Activated gamma-delta T cell treated with Interleukin-2 at 50 U/mL for 16 hours (primary cell): ENCODE measurements at regions not wholly inside any gene's neighbourhood (a gene's known extent, or its start where the extent isn't known, plus 50 kb on each side); places are given as distances from the start of the nearest gene placed in this dataset.

Experiments used
- DNase-seq: peaks from one replicate; pipeline ENCODE4 v3.0.0-alpha.2; 2020

GRCh38 chr3:159832024-159832423 lies 156.6 kb upstream of the IL12A start:
- no peak for DNase-seq

GRCh38 chr3:159835126-159835525 lies 153.5 kb upstream of the IL12A start:
- DNase-seq, result no peak

GRCh38 chr3:159837725-159838124 lies 150.9 kb upstream of the IL12A start:
- no peak for DNase-seq

DNA sequence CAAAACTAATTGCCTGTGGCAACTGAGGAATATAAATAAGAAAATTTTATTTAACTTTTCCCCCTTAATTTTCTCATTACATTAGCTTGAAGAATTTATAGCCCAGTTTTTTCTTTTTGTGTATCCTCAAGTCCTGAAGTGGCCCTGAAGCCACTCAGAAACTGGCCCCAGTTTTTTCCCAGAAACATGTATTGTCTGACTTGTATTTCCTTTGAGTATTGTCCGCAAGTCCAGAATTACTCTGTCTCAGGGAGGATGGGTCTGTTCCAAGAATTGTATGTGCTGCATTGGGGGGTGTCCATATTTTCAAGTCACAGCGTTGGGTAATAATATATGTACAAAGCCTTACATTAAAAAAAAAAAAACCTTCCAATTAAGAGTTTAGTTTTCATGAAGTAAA lies 149.7 kb upstream of the IL12A start:
- no peak for DNase-seq

- DNase-seq, result no peak
Observed at GRCh38 chr3:159839561-159840379, 148.9 kb upstream of the IL12A start, which contains the start of gene SCHIP1. Gene SCHIP1 (plus strand): TSS chr3:159839861.

- DNase-seq, result no peak
Observed at GRCh38 chr3:159840703-159841299, 147.8 kb upstream of the IL12A start.

DNA sequence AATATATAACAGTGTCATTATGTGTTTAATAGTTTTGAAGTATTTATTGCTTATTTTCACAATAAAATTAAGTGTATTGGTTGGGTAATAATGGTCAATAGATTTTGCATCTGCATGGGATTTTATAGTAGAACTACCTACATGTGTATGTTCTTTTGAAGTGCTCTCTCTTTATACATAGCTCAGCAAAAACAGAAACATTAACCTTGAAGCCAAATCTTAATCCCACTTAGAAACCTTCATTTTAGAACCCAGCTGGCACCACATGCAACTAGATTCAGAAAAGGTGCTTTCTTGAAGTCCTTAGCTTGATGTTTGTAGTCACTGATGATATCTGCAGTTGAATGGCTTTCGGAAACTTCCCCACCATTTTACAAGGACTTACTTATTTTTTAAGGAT lies 146.9 kb upstream of the IL12A start:
- DNase-seq, result no peak

DNA sequence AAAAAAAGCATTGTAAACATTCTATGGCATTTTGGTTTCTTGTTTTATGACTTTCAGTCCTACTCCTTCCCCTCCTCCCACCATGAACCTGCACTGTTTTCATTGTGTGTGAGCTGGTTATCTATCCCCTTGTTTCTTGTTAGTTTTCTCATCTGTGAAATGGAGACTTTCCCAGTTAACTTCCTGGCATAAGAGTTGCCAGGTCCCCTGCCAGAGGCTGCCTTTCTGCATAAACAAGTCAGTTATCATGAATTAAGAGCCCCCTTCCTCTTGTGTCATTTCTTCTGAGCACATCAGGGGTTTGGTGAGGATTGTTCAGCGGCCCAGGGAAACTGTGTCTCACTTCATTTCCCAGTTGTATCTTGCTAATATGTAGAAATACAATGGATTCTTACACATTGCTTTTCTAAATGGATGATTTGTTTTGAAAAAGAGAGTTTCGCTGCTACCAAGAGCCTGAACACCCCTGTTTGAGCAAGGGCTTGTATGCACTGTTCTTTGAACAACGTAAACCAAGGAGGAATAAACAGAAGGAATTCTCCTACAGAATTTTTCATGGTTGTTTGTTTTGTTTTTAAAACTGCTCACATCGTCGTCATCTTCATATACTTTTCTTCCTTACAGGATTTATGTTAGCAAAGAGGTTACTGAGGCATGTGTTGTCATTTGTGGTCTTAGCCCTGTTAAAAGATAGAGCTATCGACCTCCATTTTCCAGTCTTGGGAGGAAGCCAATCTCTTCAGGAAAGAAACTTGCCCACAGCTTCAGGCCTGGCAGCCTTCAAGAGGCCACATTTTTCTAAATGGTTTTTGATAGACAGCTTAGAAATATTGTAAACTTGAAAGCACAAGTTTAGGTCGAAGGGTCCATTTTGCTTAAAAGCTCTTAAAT lies 144.6 kb upstream of the IL12A start:
- DNase-seq, result no peak

- no peak for DNase-seq
Observed at GRCh38 chr3:159844801-159845261, 143.8 kb upstream of the IL12A start.

DNA sequence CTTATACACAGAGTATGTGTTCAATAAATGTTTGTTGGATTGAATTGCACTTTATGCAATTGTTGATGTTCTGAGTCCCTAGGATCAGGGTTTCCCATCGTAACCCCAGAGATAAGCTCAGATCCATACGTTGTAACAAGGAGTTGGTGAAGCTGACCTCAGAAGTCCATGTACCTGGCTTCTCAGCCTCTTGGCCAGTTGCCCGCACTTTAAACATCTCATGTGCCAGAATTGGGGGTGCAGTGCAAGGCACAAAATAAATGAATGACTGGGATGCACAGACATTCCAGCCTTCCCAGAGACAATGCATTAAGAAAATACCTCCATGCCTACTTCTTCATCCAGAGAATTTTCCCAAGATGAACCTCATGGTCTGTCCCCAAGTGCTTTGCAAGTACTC lies 142.9 kb upstream of the IL12A start:
- no peak for DNase-seq

DNA sequence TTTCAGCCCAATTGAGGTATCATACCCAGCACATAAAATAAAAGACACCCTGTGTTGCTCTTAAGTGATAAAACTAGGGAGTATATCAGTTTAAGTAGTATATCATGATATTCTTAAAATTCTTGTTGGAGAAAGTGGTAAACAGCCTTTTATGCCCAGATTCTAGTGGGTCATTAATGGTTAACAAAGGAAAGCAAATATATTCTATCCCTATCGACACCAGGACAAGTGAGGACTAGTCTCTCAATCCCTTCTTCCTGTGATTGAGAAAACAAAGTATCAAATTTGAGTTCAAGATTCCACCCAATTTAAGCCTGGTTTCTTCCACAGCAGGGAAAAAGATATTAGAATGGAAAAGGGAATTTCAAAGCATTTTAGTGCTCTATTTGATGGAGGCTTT lies 142.4 kb upstream of the IL12A start:
- DNase-seq, result no peak

DNA sequence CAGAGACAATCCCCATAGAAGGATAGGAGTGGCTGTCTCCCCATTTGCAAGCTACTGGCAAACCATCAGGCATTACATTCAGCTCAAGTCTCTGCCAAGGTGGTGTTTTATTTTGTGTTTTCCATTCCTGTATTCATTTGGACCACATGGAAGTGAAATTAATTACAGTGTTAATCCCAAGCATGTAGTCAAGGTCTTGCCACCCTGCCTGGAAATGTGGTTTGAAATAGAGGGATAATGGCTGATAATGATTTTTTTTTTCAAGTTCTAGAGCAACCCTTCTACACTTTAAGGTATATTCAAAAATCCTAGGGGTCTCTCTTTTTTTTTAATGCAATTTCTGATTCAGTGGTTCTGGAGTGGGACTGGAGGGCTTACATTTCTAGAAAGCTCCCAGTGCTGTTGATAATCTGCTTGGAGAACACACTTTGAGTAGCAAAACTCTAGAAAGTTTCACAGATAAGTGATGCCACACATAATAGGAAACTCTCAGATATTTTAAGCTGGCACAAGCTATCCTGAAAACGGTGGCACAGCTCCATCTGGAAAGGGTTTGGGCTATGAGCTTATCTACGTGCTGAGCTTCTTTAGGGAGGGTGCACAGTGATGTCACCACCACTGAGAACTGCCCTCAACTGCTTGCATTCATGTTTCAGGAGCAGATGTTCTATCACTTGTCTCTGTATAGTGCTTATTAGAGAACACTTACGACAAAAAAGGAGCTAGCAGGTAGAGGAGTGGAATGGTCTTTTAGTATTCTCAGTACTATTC lies 140.1 kb upstream of the IL12A start:
- DNase-seq, result no peak

DNA sequence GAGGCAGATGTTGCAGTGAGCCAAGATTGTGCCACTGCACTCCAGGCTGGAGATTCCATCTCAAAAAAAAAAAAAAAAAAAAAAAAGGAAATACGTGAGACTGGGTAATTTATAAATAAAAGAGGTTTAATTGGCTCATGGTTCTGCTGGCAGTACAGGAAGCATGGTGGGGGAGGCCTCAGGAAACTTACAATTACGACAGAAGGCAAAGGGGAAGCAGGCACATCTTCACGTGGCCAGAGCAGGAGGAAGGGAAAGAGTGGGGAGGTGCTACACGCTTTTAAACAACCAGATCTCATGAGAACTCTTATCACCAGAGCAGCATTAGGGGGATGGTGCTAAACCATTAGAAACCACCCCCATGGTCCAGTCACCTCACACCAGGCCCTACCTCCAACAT lies 138.2 kb upstream of the IL12A start:
- DNase-seq, result no peak

- no peak for DNase-seq
Observed at GRCh38 chr3:159852266-159852665, 136.4 kb upstream of the IL12A start.

- DNase-seq, result no peak
Observed at GRCh38 chr3:159852821-159853505, 135.7 kb upstream of the IL12A start.

DNA sequence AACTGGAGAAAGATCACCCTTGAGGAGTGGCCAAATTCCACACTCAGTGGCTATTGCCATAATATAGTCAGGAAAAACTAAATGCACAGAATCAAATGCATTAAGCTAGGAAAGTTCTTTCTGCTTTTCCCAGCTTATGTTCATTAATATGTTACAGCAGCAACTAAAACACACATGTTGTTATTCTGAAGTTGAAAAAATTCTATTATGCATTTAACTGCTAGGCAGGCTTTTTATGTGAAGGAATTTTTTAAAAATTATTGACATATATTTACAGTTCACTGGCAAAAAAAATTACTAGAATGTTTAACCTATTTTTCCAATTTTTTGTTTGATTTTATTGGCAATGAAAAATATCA lies 135.2 kb upstream of the IL12A start:
- DNase-seq, result no peak

DNA sequence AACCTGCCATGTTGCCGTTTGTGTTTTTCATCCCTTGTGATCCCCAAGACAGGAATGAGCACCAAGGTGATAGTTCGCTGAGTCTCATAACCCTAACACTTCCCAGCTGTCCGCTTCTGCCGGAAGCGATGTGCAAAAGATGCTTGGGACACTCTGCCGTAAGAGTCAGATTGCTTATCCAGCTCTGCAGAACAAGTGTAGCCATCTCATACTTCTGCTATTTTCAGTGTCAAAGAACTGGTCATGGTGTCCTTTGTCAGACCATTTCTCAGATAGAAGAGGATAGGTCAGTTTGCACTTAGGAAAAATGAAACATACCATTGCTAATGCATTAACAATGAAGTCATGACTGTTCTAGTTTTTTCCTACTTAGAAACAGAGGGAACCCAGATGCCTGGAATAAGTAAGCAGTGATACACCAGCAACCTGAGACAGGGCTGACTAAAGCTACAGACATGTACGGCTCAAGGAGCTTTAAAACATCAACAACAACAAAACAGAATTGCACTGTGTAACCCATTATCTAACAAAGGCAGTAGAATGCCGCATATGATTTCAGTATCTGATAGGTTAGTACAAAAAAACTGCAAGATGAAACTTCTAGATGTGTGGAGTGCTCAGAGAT lies 134.0 kb upstream of the IL12A start:
- DNase-seq, result no peak

DNA sequence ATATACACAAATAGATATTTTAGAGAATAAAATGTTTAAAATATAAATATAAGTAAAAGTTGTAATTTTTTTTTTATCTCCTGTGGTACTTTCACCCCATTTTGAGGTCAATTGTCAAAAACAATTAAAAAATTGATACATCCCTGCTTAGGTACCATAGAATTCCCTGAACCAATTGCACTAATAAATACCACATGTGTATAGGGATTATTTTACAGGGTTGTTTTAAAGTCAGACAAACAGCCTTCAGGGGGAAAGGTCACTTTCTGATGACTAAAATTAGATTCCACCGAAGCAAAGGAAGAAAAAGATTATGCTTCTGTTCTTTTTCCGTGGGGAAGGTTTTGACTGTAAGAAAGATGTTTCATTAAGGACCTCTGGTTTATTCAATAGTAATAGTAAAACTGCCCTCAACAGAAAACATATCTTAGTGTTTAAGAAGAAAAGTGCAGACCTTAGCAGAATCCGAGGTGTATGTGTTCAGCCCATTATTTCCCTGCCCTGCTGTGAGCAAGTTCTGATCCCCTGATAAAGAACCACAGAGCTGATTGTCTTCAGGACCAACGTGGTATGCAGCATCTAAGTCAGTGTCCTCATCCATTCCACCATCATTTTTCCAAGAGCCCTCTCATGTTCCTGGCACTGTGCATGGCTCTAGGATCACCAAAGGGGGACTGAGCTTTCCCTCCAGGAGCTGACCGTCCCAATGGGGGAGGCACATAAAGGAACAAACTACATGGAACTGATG lies 132.9 kb upstream of the IL12A start:
- no peak for DNase-seq

GRCh38 chr3:159856590-159857104 lies 132.0 kb upstream of the IL12A start:
- no peak for DNase-seq

DNA sequence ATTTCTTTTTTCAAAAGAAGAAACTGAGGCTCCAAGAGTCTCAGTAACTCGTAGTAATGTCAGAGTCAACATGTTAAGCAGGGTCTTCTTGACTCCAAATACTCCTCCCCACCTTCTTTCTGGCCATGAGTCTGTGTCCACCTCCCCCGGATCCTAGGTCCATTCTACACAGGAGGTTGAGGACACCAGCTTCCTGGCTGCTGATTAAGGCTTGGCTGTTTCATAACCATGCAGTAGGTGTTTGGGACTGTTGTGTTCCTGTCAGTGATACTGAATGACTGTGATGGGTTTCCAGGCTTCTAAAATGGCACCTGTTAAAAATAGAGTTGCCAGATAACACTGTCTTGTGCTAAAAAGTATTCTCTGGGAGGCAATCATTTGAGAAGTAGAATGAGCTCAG lies 130.8 kb upstream of the IL12A start:
- DNase-seq, result no peak

DNA sequence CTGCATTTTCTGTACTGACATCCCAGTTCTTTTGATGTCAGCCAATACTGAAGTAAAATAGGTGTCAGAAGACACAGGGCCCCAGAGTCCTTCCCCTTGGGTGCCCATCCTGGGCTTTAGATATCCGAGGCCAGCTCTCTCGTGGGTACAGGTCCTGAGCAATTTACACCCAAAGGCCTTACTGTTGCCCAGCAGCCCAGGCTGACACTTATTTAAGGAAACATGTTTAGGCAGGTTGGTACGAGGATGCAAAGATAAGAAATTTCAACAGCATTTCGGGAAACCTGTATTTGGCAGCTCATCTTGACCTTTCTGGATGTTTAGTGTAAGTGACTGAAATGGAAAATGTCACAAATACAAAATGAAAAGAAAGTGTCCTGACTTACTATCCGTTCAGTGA lies 130.0 kb upstream of the IL12A start:
- DNase-seq, result no peak
